Smooth muscle cell of the brain vasculature (primary cell): ENCODE measurements at regions not wholly inside any gene's neighbourhood (a gene's known extent, or its start where the extent isn't known, plus 50 kb on each side); places are given as distances from the start of the nearest gene placed in this dataset.
"Not testable (repeated sequence)": the region's sequence is repeated elsewhere in the genome, so short reads cannot be mapped to it uniquely, and the experiment has no call there.

ENCODE experiments used
- DNase-seq: peaks from one replicate; pipeline ENCODE4 v3.0.0-alpha.2; 2012; ENCODE audit warnings: low read depth, low spot score

GRCh38 chr2:48189552-48190228 is 124.8 kb upstream of the FOXN2 start:
- DNase-seq = no peak

- DNase-seq = no peak
These were observed 124.3 kb upstream of the FOXN2 start for GRCh38 chr2:48190230-48190629.

GRCh38 chr2:48194641-48195040 is 119.8 kb upstream of the FOXN2 start:
- DNase-seq = no peak

DNA sequence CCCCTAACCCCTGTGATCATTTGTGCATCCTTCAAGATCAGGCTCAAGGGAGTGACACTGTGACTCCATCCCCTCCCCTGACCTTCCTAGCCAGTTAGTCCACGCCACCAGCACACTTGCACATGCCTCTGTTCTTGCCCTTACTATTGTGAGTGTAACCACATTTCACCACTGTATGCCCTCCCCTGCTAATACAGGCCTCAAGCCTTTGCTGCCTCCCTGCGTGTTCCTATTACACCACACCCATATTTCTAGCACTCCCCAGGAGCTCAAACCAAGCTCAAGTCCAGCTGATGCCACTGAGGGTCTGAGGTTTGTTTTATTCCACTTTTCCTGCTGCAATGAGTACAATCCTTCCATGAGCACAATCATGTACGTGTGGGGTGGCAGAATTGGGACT is 119.3 kb upstream of the FOXN2 start:
- DNase-seq = no peak

- DNase-seq = no peak
These were observed 116.9 kb upstream of the FOXN2 start for GRCh38 chr2:48197618-48198017.

- no peak for DNase-seq
These were observed 116.1 kb upstream of the FOXN2 start for GRCh38 chr2:48198371-48198770.

GRCh38 chr2:48199070-48199469 is 115.4 kb upstream of the FOXN2 start:
- DNase-seq = no peak

GRCh38 chr2:48200620-48201293 is 113.7 kb upstream of the FOXN2 start:
- DNase-seq = no peak

GRCh38 chr2:48201435-48201834 is 113.0 kb upstream of the FOXN2 start:
- not testable (repeated sequence) for DNase-seq

GRCh38 chr2:48202863-48203642 is 111.4 kb upstream of the FOXN2 start:
- DNase-seq = no peak

DNA sequence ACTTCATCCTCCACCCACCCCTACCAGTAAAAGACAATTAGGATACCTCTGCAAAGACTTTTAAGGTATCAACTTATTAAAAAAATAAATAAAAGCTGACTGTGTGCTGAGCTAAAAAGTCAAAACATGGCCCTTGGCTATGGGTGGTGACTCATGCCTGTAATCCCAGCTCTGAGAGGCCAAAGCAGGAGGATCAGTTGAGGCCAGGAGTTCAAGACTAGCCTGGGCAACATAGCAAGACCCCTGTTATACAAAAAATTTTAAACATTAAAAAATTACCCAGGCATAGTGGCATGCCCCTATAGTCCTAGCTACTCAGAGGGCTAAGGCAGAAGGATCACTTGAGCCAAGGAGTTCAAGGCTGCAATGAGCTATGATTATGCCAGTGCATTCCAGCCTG is 110.8 kb upstream of the FOXN2 start:
- DNase-seq = no peak

- DNase-seq = no peak
These were observed 109.7 kb upstream of the FOXN2 start for GRCh38 chr2:48204750-48205136.

DNA sequence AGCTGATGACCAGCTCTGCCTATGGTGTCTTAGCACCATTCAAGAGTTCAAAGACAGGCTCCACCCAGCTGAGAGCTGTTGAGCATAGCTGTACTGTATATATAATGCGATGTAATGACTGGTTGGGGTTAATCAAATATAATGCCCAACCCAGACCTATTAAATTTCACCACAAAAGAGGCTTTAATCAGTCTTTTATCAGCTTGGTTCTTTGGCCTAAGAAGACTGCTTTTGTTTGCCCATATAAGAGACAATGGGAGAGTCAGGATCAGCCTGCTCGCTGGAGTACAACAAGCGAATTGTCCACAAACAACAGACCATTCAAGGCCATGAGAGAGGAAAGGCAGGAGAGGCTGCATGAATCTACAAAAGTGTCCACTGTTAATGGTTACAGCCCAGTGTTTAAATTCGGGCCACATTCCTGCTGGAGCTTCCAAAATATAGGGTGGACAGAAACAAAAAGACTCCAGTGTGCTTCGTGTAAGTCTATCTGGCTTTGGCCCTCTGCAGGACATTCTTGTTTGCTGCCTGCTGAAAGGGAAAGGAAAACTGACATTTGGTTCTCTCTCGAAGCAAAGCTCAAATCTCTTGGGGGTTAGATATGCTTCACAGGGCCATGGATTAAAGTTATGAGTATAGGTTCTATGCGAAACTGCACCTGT is 109.2 kb upstream of the FOXN2 start:
- DNase-seq = no peak

- DNase-seq = not testable (repeated sequence)
These were observed 108.3 kb upstream of the FOXN2 start for GRCh38 chr2:48206056-48206656.

- no peak for DNase-seq
These were observed 107.3 kb upstream of the FOXN2 start for GRCh38 chr2:48207201-48207641.

GRCh38 chr2:48207851-48208250 is 106.6 kb upstream of the FOXN2 start:
- no peak for DNase-seq

DNA sequence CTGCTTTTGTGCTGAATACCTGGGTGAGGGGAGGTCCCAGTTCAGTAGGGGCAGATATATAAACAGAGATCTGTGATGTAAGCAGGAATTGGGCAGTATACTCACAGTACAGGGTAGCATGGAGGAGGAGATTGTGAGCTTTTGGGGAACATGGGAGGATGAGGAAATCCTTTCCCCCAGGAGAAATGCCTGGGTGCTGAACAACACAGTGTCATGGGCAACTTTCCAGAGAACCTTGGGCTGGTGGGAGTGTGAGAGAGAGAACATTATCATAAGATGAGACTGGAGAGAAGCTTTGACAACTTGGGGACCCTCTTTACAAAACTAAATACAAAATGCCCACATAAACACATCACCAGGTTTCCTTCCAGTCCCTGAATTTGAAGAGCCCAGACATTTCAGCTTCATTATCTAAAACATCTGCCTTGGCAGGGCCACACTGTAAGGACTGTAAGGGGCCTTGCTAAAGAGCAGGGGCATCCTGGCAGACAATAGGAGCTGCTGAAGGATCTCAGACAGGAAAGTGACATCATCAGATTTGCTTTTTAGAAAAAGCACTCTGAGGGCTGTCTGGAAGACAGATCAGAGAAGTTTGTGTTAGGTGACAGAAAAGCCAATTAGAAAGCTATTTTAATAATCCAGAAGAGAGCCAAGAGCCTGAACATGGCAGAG is 105.1 kb upstream of the FOXN2 start:
- DNase-seq = no peak

DNA sequence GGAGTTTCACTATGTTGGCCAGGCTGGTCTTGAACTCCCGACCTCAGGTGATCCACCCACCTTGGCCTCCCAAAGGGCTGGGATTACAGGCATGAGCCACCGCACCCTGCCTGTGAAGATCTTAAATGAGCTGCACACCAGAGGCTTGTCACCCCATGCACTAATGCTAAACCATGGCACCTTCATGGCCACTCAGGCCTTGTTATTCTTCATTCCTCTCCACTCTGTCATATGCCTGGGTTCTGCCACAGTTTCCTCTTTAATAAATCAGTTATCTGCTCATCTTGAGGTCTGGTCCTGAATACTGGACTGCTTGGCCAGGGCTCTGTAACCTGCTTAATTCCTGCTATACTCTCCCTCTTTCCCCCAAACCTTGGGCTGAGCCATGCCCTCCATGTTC is 104.3 kb upstream of the FOXN2 start:
- no peak for DNase-seq

GRCh38 chr2:48213646-48214045 is 100.8 kb upstream of the FOXN2 start:
- no peak for DNase-seq

DNA sequence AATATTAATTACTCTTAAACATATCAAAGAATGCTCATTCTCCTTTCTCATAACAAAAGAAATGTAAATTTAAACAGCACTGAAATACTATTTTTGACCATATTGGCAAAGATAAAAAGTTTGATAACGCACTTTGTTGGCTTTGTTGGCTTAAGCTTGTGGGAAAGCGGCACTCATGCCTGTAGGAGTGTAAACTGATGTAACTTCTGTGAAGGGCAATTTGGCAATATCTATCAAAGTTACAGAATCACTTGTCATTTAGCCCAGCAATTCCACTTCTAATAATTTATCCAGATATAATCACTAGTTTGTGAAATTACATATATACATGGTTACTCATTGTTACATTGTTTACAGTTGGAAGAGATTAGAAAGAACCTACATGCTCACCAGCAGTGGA is 96.3 kb upstream of the FOXN2 start:
- DNase-seq = no peak

- DNase-seq = no peak
These were observed 95.3 kb upstream of the FOXN2 start for GRCh38 chr2:48219234-48219554.
